Adrenal gland (tissue), 5 donors: ENCODE measurements at regions not wholly inside any gene's neighbourhood (a gene's known extent, or its start where the extent isn't known, plus 50 kb on each side); places are given as distances from the start of the nearest gene placed in this dataset.

Experiments used
- POLR2A ChIP-seq, 2 donors: fragments of 450-650 bp; IDR thresholded peaks; one replicate each; pipeline ENCODE4 v1.6.1; 2017; ENCODE audit warnings: antibody characterized with exemption in 2 of 2, mild to moderate bottlenecking in 2 of 2, moderate library complexity in 1 of 2
- TF ChIP-seq, protein P1 (sequence below), 6 experiments: fragments of 450-650 bp in 4 of 6; fragments of 200-600 bp in 2 of 6; sonication (generic) in 1 of 6; IDR thresholded peaks; 1 replicate in 5 of 6; 2 replicates in 1 of 6; pipeline versions ENCODE4 v1.5.1 to v1.8.0; 2016 to 2021; ENCODE audit warnings: antibody characterized with exemption in 6 of 6, mild to moderate bottlenecking in 2 of 6, moderate library complexity in 1 of 6
- donor health status: DM: no; HTN: no; CAD: no.

DNA sequence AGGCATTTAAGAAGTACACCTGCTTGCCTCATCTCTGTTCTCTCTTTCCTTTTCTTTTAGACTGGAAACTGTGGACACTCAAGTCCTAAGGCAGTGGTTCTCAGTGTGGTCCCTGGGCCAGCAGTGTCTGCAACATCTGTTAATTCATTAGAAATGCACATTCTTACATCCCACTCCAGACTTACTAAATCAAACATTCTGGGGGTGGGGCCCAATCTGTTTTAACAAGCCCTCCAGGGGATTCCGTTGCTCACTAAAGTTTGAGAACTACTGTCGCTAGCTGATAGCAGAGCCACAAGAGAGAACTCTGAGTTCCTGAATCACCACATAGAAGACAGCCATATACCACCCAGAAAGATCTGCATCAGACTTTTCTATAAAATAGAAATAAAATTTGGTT, 430.6 kb downstream of the BCOR start:
- TF ChIP-seq, protein P1, sequence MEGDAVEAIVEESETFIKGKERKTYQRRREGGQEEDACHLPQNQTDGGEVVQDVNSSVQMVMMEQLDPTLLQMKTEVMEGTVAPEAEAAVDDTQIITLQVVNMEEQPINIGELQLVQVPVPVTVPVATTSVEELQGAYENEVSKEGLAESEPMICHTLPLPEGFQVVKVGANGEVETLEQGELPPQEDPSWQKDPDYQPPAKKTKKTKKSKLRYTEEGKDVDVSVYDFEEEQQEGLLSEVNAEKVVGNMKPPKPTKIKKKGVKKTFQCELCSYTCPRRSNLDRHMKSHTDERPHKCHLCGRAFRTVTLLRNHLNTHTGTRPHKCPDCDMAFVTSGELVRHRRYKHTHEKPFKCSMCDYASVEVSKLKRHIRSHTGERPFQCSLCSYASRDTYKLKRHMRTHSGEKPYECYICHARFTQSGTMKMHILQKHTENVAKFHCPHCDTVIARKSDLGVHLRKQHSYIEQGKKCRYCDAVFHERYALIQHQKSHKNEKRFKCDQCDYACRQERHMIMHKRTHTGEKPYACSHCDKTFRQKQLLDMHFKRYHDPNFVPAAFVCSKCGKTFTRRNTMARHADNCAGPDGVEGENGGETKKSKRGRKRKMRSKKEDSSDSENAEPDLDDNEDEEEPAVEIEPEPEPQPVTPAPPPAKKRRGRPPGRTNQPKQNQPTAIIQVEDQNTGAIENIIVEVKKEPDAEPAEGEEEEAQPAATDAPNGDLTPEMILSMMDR (IDR thresholded peaks at IDR 0.05) = no peak
- TF ChIP-seq POLR2A (IDR thresholded peaks at IDR 0.05) = no peak
